Common myeloid progenitor, CD34-positive (primary cell): ENCODE measurements at regions not wholly inside any gene's neighbourhood (a gene's known extent, or its start where the extent isn't known, plus 50 kb on each side); places are given as distances from the start of the nearest gene placed in this dataset.

Experiments used
- CTCF ChIA-PET: fragments of 350-600 bp; sonication (Branson Sonifier 250); formaldehyde crosslinking; loops from one replicate; lab custom pipeline; 2021; ENCODE audit warnings: antibody characterized with exemption; lab: Charles Lee
- POLR2A ChIA-PET: fragments of 350-600 bp; sonication (Branson Sonifier 250); formaldehyde crosslinking; loops from one replicate; lab custom pipeline; 2021; ENCODE audit warnings: antibody characterized with exemption; lab: Charles Lee
- DNase-seq, 3 donors: peaks; one replicate each; pipeline versions ENCODE4 v3.0.0 to v3.0.0-alpha.2; 2013
- H3K27ac ChIP-seq, 2 experiments: 1 replicate in 1 of 2; 2 replicates in 1 of 2; pipeline ENCODE4 v1.7.0; 2013; ENCODE audit warnings: inconsistent platforms in 2 of 2, low read length in 2 of 2, mild to moderate bottlenecking in 2 of 2, low read depth in 1 of 2, moderate library complexity in 1 of 2; ENCODE audit not compliant: severe bottlenecking in 2 of 2, insufficient read depth in 1 of 2, poor library complexity in 1 of 2
- H3K27me3 ChIP-seq, 5 experiments: replicated peaks in 2 of 5; 1 replicate in 3 of 5; 2 replicates in 2 of 5; pipeline versions ENCODE4 v1.6.1 to v1.7.0; 2013; ENCODE audit warnings: low read length in 4 of 5, mild to moderate bottlenecking in 2 of 5, moderate library complexity in 2 of 5, inconsistent platforms in 1 of 5; ENCODE audit not compliant: insufficient read depth in 5 of 5, control insufficient read depth in 4 of 5
- H3K36me3 ChIP-seq, 4 experiments: 1 replicate in 2 of 4; 2 replicates in 2 of 4; pipeline versions ENCODE4 v1.6.1 to v1.7.0; 2013; ENCODE audit warnings: low read length in 3 of 4, control low read depth in 1 of 4, mild to moderate bottlenecking in 1 of 4; ENCODE audit not compliant: control insufficient read depth in 4 of 4, insufficient read depth in 4 of 4
- H3K4me1 ChIP-seq, 4 experiments: 1 replicate in 3 of 4; 2 replicates in 1 of 4; pipeline versions ENCODE4 v1.6.1 to v1.7.1; 2013; ENCODE audit warnings: low read length in 3 of 4, mild to moderate bottlenecking in 3 of 4, control low read depth in 1 of 4, inconsistent platforms in 1 of 4, moderate library complexity in 1 of 4; ENCODE audit not compliant: control insufficient read depth in 4 of 4, insufficient read depth in 4 of 4; ENCODE audit errors: control extremely low read depth in 1 of 4
- H3K4me3 ChIP-seq, 7 experiments: 1 replicate in 4 of 7; 2 replicates in 3 of 7; pipeline versions ENCODE4 v1.5.1 to v1.7.0; 2013; ENCODE audit warnings: mild to moderate bottlenecking in 7 of 7, low read length in 6 of 7, moderate library complexity in 6 of 7, inconsistent platforms in 2 of 7, low read depth in 2 of 7, control low read depth in 1 of 7; ENCODE audit not compliant: insufficient read depth in 4 of 7, control insufficient read depth in 1 of 7; ENCODE audit errors: extremely low read depth in 1 of 7
- H3K9me3 ChIP-seq, 5 experiments: 1 replicate in 4 of 5; 2 replicates in 1 of 5; pipeline versions ENCODE4 v1.6.1 to v1.7.1; 2013; ENCODE audit warnings: low read length in 4 of 5, mild to moderate bottlenecking in 2 of 5, inconsistent platforms in 1 of 5, low read depth in 1 of 5, moderate library complexity in 1 of 5; ENCODE audit not compliant: control insufficient read depth in 4 of 5, insufficient read depth in 2 of 5; ENCODE audit errors: control extremely low read depth in 1 of 5
- WGBS: methylation state at CpG from one replicate; pipeline ENCODE4 v1.1.5; 2013; ENCODE audit not compliant: insufficient coverage; 5-methylcytosine and 5-hydroxymethylcytosine counted together

DNA sequence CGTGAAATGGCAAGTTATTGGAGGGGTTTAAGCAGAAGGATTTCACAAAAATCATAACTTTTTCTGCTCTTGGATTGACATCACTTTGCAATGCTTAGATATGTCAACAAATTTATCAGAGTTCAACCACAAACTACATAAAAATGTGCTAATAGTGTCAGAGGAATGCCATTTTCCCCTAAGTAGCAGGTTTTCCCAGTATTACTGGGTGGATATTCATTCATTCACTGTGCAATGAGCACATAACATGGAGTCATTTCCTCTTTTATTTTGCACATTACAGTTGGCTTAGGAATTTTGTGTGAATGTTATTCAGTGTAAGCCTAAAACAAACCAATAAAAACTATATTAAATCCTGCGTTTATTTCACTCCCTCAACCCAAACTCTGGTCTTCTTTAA, 537.3 kb upstream of the MCTP2 start:
- 83% methylated on average over 1 of the region's 2 CpGs for WGBS
- Histone ChIP-seq H3K4me3 (no peak overlapping the region), H3K27me3 (peaks cover 0 to 4% (median 0%) of the 10 kb centered on the region in 5 experiments), H3K27ac (no peak overlapping the region), H3K36me3 (no peaks in the 10 kb centered on the region), H3K4me1 (no peaks in the 10 kb centered on the region), H3K9me3 (peaks cover 0 to 12% (median 0%) of the 10 kb centered on the region in 5 experiments)
- no peak for DNase-seq
- CTCF ChIA-PET: no interaction called here
- POLR2A ChIA-PET: no interaction called here

DNA sequence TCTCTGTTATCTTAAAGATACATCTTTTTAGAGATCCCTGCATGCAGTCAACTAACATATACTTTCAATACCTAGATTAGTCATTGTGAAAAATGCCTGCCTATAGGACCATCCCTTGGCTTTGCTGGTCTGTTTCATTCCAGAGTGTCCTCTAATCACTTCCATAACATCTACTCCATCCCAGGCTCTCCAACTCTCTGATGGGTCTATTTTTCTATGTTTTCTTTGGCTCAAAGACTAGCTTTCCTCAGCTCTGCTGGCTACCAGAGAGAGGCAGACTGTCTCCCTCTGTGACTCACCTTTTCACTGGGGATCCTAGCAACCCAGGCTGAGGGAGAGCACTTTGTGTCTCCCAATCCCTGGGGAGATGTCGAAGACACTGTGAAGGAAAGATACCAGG, 547.7 kb upstream of the MCTP2 start:
- CTCF ChIA-PET: no interaction called here
- Histone ChIP-seq H3K4me1 (no peaks in the 10 kb centered on the region), H3K36me3 (no peaks in the 10 kb centered on the region), H3K4me3 (no peak overlapping the region), H3K9me3 (peaks cover 2 to 29% (median 12%) of the 10 kb centered on the region in 5 experiments), H3K27ac (no peak overlapping the region), H3K27me3 (no peaks in the 10 kb centered on the region)
- POLR2A ChIA-PET: no interaction called here
- DNase-seq: no peak
- 100% methylated on average over 1 of the region's 1 CpG for WGBS

- no peaks in the 10 kb centered on the region for H3K36me3 ChIP-seq
- DNase-seq: no peak
- H3K4me3 ChIP-seq: no peak overlapping the region
- CTCF ChIA-PET: no interaction called here
- H3K27me3 ChIP-seq: peaks cover 0 to 10% (median 5%) of the 10 kb centered on the region in 5 experiments
- no peak overlapping the region for H3K27ac ChIP-seq
- WGBS: 93% methylated on average over 9 of the region's 12 CpGs
- POLR2A ChIA-PET: no interaction called here
- peaks cover 0 to 4% (median 0%) of the 10 kb centered on the region in 5 experiments for H3K9me3 ChIP-seq
- H3K4me1 ChIP-seq: no peaks in the 10 kb centered on the region
Measured at GRCh38 chr15:93671387-93671943, 559.9 kb upstream of the MCTP2 start.

DNA sequence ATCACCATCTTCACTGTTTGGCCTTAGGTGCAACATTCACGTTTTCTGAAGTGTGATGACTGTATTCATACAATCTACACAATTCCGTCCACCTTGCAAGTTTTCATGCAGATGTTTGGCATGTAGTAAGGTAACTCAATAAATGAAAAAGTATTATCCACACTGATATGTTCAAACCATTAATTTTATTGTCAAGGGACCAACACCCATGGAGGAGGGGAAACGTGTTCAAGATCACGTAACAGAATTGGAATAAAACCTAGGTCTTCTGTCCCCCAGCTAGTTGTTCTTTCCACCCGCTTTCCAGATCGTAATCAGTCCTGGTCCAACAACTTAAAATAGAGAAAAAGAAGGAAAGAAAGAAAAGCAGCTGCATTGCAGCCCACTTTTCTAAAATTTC, 560.4 kb upstream of the MCTP2 start:
- Histone ChIP-seq H3K4me1 (no peaks in the 10 kb centered on the region), H3K4me3 (no peak overlapping the region), H3K27ac (no peak overlapping the region), H3K36me3 (no peaks in the 10 kb centered on the region), H3K9me3 (peaks cover 0 to 4% (median 0%) of the 10 kb centered on the region in 5 experiments), H3K27me3 (peaks cover 0 to 10% (median 5%) of the 10 kb centered on the region in 5 experiments)
- 100% methylated on average over 2 of the region's 6 CpGs for WGBS
- DNase-seq: no peak
- POLR2A ChIA-PET: no interaction called here
- CTCF ChIA-PET: no interaction called here

DNA sequence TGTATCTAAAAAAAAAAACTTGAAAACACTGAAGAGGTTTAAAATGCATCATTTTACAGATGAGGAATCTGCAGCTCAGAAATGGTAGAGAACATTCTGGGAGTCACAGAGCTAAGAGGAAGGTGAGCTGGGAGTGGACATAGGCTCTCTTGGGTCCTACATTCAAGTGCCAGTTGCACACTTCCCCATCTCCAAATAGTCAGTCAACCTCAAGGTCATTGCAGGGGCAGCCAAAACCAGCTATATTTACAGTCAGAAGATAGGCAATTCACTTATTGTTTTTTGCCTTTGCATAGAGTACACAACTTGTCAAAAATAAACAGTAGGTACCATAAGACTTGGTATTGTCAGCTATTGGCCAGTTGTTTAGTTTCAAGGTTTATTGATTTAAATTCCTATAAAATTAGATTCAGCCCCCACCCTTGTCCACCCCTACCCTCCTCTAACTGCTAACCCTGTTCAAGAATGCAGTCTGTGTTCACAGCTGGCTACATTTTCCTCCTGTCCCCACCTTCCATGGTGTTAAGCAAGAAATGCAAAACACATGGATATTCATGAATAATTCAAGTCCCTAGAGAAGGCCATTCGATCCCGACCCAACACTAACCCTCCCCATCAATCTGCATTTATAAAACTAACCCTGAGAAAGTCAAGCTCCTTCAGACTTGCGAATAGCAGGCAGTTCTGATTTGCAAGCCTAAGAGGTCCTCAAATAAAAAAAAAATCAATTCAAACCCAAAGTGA, 567.0 kb upstream of the MCTP2 start:
- no peaks in the 10 kb centered on the region for H3K36me3 ChIP-seq
- H3K4me1 ChIP-seq: no peaks in the 10 kb centered on the region
- DNase-seq: no peak
- ChIA-PET CTCF (interaction anchor here (0.7 to 1.4 kb wide), 2 partner anchors 21 to 84 kb away, joined by 3 to 4 read pairs; no protein-coding TSS in a partner anchor), POLR2A (no interaction called here)
- no peak overlapping the region for H3K27ac ChIP-seq
- peaks cover 0 to 1% (median 0%) of the 10 kb centered on the region in 5 experiments for H3K9me3 ChIP-seq
- H3K4me3 ChIP-seq: no peak overlapping the region
- 36% methylated on average over 2 of the region's 3 CpGs for WGBS
- H3K27me3 ChIP-seq: peaks cover 0 to 3% (median 2%) of the 10 kb centered on the region in 5 experiments

DNA sequence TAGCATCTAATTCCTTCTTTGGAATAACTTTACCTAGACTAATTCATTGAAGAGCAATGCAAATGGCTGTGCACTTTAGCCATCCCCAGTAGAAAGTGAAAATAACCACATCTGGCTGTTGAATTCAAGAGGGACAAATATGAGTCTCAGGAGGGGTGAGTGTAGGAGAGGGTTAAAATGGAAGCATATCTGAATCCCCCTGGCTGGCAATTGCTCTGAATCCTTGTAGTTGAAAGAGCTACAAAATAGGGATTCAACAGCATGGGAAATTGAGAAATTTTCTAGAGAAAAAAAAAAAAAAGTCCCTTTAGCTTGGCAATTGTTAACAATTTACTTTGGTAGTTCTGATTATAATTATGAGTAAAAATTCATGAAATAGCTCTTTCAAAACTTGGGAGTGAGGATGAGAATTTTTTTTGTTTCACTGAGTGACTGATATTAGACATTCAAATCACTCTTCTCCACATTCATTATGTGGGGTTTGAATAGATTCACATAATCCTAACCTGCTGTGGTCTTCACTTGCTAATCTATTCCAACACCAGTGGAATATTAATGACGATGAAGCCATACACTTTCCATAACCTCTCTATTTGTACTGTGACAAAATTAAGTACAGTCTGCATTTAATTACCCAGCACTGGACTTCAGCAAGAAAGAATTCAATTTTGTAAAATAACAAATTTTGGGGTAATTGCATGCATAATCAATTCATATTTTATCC, 569.0 kb upstream of the MCTP2 start:
- H3K4me3 ChIP-seq: no peak overlapping the region
- ChIA-PET POLR2A (no interaction called here), CTCF (no interaction called here)
- no peak for DNase-seq
- WGBS: no CpG with 5 or more reads among the region's 1 CpG
- H3K36me3 ChIP-seq: no peaks in the 10 kb centered on the region
- H3K27ac ChIP-seq: no peak overlapping the region
- no peaks in the 10 kb centered on the region for H3K4me1 ChIP-seq
- peaks cover 0 to 7% (median 2%) of the 10 kb centered on the region in 5 experiments for H3K27me3 ChIP-seq
- peaks cover 0 to 1% (median 0%) of the 10 kb centered on the region in 5 experiments for H3K9me3 ChIP-seq
